HPDE6-E6E7 (cell line): ENCODE measurements at regions not wholly inside any gene's neighbourhood (a gene's known extent, or its start where the extent isn't known, plus 50 kb on each side); places are given as distances from the start of the nearest gene placed in this dataset.
"Not testable (repeated sequence)": the region's sequence is repeated elsewhere in the genome, so short reads cannot be mapped to it uniquely, and the experiment has no call there.

Experiments
- DNase-seq: peaks from one replicate; pipeline ENCODE4 v3.0.0; 2011; ENCODE audit warnings: missing footprints; ENCODE audit errors: extremely low spot score

DNA sequence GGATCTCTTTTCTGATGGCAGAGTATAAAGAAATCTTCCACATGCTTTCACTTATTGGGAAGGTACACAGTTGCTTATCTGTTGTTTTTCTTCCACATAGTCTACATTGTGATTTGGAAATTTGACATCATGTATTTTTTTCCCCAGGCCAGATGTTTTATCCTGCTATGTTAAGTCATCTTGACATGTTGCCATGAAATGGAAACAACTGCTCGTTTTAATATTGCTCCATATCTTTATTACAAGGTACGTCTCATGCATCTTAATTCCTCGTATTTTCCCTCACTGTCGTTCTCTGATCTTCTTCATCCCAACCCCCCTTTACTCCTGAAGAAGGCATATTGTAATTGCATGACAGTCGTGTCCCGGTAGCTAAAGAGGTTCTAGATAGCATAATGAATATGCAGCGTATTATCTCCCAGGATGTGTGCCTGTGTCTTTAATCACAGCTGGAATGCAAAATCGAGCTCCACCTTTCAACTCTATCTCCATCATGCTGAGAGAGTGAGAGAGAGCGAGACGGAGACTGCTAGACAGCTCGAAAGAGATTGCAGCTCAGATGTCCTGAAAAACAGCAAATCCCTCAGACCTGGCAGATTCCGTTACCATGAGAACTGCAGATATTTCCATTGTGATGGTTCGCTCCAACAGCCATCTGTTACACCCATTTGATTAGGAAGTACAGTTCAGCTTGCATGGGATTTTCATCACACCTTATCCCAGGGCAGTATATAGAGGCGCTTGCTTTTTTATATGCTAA lies 281.7 kb downstream of the TMEM38B start:
- DNase-seq: no peak

DNA sequence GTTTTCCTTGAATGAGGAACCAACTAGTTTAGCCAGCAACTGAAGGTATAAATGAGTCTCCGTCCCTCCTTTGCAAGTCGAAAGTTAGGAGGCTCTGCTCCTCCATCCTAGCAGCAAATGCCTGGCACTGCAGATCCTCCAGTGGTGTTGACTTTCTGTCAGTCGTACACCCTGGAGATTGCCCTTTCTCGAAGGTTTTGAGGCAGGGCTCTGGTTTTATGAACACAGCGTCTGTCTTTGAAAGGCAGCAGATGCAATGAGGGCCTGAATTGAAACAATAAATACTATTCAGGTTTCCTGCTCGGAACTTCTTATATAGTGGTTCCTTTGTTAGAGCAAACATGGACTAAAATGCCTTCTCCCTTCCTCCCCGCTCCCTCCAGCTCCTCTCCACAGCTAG lies 284.0 kb downstream of the TMEM38B start:
- no peak for DNase-seq

DNA sequence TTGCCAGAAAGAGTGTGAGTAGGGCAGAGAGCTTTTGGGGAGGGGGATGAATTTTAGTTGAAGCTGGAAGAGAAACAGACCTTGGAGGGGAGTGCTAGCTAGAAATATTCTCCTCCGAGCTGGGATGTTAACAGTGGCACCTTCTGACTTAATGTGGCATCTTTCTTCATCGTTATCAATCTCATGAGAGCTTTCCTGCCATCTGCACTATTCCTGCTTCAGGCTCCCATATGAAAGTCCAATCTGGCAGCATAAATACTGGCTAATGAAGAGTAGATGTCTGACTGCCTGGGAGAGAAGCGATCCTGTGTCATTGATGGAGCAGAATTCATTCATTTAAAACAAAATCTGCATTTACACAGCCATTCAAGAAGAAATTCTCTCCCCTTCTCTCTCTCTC lies 284.5 kb downstream of the TMEM38B start:
- no peak for DNase-seq

DNA sequence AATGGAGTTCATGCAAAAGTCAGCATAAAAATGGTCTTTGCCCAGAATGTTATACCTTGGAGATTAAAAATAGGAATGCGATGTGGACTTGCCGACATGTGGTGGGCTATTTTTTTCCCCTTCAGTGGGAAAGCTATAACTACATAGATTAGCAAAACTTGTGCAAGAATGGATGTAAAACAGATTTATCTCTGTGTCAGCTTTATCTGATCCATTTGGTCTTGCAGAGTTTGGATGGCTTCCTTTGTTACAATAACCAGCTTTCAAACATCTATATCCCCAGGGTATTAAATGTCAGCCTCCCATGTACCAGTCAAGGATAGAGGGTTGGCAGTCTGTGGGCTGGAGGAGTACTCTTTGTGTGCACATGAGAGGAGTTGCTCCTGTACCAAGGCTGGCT lies 284.9 kb downstream of the TMEM38B start:
- DNase-seq: no peak

DNA sequence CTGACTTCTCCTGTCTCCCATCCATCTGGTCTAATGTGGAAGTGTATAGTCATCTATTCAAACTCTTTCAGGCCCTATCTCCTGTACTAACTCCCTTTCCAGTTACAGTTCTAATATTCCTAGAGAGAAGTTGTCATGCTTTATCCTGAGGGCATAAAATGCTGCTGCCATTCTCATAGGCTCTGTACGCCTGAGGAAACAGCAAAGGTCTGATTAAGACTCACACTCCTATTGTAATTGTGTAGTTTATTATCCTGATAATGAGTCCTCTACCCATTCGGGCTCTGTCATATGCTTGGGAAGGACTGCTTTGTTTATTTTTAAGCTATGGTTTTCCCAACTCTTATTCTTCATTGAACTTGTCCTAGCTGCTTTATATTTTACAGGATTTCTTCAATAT lies 290.4 kb downstream of the TMEM38B start:
- DNase-seq: no peak

DNA sequence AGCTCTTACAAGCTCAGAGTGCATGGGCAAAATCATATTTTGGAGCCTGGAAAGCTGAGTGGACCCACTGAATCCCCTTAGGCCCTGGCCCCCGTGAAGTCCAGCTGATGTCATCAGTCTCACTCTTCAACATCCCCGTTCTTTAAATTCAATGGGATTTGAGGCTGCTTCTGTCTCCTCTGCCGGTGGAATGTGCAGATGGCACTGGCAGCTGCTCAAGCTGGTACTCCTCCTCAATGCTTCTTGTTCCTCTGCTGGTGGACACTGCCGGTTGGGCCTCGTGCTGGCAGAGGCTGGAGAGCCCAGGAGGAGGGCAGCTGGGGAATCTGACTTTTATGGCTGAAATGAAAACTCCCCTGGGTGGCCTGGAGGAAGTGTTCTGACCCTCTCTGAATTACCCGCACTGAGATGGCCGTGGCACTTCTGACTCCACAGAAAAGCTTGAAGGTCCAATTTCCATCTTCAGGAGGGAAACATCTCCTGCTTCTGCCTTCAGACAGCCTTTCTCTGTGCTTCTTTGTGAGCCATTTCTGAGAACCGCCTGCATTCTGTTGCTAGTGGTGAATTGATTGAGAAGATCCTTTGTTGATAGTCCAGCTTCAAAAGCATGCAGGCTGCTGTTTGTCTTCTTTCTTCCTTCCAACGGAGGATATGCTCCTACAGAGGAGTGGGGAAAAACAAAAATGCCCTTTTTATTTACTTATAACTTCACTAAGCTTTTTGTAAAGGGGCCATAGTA lies 298.9 kb downstream of the TMEM38B start:
- no peak for DNase-seq

DNA sequence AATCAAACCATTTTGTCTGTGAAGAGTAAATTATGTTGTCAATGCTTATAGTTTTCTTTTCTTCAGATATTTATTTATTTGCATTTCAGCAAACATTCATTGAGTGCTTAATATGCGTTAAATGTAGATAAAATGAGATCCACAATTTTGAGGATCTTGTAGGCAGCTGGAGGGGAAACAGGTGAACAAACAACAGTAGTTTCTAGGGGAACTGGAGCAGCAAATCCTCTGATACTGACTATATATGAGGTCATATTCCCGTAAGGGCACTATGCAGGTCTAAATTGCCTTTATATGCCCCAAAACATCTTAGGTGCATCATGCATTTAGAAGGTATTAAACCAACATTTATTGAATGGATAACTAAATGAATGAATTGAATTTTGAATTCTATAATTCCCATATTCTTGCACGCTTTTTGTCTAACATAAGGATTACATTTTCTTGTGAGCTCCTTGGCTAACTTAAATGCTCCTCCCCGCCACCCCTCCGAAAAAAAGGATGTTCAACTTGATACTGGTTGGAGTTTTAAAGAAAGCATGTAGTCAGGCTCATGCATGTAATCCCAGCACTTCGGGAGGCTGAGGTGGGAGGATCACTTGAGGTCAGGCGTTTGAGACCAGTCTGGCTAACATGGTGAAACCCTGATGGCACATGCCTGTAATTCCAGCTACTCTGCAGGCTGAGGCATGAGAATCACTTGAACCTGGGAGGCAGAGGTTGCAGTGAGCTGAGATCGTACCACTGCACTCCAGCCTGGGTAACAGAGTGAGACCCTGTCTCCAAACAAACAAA lies 299.8 kb downstream of the TMEM38B start:
- DNase-seq: no peak

DNA sequence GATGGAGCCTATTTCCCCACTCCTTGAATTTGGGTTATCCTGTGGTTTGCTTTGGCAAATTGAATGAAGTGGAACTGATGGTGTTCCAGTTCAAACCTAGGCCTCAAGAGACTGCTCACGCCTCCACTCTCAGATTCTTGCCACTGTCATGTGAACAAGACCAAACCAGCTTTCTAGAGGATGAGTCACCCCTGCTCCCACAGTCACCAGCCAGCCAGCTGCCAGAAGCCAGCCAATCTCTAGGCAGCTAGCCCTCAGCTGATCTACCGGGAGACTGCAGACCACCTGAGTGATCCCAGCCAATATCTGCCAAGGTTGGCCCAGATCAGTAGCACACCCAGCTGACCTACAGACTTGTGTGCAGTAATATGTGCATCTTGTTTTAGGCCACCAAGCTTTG lies 300.6 kb downstream of the TMEM38B start:
- peak; percentile 50 for DNase-seq

DNA sequence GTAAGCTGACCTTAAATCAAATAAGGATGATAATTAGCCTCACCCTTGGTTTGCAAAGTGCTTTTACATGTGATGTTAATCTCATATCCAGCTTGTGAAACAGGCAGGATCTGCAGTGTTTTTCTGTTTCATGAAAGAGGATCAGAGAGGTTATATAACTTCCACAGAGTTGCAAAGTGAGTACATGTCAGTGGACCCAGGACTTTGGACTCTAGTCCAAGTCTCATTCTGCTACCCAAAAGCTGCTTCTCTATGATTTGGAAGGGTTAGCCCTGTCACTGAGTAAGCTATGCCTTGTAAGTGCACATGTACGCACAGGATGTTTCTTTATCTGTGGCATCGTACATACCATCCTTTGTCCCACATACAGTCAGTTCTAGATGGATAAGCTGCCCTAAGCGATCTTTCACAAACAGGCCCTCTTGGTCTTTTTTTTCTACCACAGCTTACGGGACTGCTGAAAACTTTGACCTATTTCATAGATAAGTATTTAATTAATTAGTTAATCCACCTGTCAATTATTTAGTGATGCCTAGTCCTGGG lies 322.9 kb downstream of the TMEM38B start:
- no peak for DNase-seq

DNA sequence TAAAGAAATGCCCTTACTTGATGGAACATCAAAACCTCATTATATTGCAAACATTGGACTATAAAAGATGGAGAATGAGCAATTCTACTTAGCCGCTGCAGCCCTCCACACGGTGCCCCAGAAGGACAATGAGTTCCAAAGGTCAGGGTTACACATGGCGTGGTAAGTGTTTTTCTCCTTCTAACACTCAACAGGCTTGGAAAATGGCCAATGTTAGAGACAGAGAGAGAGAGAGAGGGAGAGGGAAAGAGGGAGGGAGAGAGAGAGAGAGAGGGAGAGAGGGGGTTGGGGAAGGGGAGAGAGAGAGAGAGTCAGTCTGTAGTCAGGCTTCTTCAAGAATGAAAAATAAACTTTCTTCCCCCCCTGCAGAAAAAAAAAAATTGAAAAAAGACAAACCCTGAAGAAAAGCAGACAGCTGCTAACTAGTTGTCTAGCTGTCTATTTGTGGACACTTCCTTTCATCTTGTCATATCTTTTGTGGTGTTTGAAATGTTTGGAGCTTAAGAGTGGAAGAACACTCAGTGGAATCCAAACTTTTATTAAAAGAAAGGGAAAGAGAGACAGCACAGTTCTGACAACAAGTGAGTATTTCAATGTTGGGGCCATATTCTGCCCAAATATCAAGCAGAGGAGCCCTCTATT lies 324.8 kb downstream of the TMEM38B start:
- no peak for DNase-seq

DNA sequence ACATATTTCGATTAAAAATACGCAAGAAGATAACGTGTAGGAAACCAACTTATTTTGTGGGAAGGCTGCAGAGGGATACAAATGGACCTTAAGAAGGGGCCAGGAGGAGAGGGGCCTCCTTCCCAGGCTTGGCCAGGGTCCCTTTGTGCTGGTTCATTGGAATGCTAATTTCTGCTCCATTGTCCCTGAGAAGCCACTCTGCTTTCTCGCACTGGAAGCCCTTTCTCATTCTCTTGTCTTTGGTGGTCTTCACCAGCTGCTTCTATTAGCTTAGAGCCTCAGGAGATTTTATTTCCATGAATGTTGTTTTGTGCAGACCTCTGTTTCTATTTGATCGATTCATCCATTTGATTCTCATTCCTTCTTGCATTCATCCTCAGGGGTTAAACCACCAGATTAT lies 325.4 kb downstream of the TMEM38B start:
- no peak for DNase-seq

DNA sequence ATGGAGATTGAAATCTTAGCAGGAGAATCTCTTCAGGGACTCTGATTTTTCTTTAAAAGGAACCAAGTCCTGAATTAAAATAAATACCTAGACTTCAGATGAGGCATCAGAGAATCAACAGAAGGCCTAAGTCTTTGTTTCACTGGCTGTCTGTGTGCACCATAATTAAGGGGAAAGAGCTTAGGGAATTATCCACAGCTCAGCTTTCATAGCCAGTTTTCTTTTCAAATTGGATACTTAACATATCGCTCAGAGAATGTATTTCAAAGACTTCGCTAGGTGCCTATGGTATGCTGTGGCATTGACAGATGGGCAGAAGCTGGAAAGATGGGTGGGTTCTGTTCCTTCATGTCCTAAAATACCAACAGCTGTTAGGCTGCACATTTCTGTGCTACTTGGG lies 325.8 kb downstream of the TMEM38B start:
- DNase-seq: no peak

DNA sequence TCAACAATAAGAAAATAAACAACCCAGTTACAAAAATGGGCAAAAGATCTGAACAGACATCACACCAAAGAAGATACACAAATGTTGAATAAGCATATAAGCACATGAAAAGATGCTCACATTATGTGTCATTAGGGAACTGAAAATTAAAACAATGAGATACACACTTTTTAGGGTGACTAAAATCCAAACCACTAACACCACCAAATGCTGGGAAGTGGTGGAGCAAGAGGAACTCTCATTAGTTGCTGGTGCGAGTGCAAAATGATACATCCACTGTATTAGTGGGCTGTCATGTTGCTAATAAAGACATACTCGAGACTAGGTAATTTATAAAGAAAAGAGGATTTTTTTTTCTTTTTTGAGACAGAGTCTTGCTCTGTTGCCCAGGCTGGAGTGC lies 329.1 kb downstream of the TMEM38B start:
- no peak for DNase-seq

DNA sequence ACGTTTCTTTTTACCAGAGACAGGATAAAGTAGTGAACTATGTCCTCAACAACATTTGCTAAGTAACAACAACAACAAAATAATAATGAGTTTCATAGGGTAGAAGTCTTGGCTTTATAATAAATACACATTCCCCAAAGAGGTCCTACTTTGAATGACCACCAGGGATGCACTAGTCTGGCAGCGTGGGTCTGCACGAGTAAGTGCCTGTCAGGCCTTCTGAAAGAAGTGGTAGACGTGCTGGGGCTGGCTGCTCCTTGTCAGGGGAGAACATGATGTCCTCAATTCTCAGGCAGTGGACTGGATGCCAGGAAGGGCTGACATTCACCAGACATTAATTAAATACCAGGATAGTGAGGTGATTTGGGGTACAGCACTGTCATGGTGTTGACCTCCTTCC lies 331.1 kb downstream of the TMEM38B start:
- DNase-seq: no peak

DNA sequence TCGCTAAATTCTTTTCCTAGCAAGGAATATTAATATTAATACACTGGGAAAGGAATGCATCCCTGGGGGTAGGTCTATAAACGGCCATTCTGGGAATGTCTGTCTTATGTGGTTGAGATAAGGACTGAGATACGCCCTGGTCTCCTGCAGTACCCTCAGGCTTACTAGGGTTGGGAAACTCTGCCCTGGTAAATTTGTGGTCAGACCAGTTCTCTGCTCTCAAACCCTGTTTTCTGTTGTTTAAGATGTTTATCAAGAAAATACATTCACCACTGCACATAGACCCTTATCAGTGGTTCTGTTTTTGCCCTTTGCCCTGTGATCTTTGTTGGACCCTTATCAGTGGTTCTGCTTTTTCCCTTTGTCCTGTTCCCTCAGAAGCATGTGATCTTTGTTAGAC lies 335.8 kb downstream of the TMEM38B start:
- not testable (repeated sequence) for DNase-seq

DNA sequence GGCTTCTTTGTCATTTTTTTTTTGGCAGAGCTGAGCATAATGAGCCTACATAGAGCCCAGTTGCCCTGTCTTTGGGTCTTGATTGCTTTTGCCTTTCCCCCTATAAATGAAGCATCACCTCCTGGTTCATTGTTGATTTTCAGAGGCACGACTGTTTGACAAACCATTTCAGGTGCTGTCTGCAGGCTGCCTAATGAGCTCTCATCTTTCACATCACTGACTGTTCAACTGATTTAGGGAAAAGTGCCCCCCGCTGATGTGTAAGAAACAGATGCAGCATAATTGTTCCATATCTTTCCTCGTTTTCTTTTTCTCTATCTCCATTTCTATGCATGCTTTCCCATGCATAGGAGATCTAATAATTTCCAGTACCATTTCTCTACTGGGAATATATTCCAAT lies 338.6 kb downstream of the TMEM38B start:
- no peak for DNase-seq

DNA sequence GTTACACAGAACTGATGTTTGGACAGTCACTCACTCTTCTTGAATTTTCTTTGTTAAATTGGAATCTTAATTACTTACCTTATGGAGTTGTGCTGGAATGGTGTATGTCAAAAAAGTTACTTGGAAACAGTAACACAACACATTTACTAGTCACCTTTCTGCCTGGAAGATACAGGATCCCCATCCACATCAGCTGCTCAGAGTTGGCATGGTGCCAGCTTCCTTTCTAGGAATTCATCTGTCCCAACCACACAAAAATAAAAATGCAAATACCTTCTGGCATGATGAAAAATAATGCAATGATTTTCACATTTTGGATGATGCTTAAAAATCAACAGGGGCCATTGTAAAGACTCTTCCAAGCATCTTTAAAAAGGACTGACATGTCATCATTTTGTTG lies 341.5 kb downstream of the TMEM38B start:
- DNase-seq: no peak

DNA sequence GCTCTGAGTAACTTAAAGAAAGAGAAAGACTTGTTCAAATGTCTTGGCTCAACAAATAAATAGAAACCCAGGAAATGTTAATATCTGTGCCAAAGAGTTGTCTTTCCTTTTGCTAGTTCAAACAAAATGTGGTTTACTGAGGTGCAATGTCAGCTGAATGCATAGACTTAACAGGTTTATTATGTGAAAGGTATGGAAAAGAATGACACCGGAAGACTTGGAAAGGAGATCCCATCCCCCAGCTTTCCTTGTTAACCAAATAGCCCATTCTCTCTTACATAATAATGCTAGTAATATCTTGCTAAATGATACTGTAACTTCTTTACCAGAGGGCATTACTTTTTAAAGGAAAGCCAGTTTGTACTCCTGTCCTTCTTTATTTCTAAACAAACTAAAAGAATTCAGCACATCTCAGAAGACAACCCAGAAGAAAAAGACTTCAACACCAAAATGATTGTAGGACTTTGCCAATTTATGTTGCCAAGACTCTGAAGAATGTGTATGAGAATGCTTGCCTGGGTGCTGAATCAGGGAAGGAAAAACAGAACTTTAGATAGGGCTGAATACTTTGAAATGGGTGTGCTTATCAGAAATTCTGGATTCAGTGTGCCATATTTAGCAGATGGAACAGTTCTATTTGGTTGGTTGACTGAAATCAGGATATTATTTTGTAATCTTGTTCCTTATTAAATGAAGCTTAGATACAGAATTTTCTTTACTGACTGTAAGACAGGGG lies 344.1 kb downstream of the TMEM38B start:
- DNase-seq: no peak

DNA sequence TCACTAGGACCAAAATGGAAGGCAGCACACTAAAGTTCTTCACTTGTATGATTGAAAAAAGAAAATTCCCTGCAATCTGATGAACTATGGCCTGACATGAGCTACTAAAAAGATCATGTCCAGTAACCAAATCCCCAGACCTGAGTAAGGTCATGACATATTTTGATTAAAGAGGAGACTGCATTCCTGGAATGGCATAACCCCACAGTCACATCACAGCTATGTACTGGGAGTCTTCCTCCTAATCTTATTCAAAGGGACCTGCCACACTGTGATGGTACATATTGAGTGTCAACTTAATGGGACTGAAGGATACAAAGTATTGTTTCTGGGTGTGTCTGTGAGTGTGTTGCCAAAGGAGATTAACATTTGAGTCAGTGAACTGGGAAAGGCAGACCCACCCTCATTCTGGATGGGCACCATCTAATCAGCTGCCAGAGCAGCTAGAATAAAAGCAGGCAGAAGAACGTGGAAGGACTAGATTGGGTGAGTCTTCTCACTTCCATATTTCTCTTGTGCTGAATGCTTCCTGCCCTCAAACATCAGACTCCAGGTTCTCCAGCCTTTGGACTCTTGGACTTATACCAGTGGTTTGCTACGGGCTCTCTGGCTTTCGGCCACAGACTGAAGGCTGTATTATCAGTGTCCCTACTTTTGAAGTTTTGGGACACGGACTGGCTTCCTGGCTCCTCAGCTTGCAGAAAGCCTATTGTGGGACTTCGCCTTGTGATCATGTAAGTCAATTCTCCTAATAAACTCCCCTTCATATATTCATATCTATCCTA lies 345.0 kb downstream of the TMEM38B start:
- no peak for DNase-seq

DNA sequence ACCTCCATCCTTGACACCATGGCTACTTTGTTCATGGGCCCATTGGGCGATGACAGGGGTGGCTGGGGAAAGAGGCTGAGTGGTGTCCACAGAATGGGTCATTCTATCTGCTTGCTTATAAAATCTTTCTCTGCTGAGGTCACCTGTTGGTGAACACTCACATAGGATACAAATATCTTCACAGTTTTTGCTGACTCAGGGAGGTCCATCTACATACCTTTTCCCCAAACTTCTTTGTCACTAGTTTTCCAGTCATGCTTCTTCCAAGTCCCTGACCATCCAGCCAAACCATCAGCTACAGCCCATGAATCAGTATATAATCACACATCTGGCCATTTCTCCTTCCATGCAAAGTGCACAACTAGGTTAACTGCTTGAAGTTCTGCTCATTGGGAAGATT lies 347.6 kb downstream of the TMEM38B start:
- not testable (repeated sequence) for DNase-seq
